Lower leg skin (tissue), 4 donors: ENCODE measurements at regions not wholly inside any gene's neighbourhood (a gene's known extent, or its start where the extent isn't known, plus 50 kb on each side); places are given as distances from the start of the nearest gene placed in this dataset.

Experiments used
- DNase-seq, 2 donors: peaks; one replicate each; pipeline ENCODE4 v3.0.0-alpha.2; 2019; ENCODE audit warnings: low spot score in 2 of 2
- H3K4me3 ChIP-seq: fragments of 200-600 bp; sonication (generic); 2 replicates; pipeline ENCODE4 v1.5.1; 2017; ENCODE audit warnings: mild to moderate bottlenecking, low read depth; ENCODE audit not compliant: poor library complexity, severe bottlenecking
- CTCF ChIP-seq, 3 donors: fragments of 450-650 bp; IDR thresholded peaks; one replicate each; pipeline ENCODE4 v1.5.1; 2016; ENCODE audit warnings: antibody characterized with exemption in 3 of 3, mild to moderate bottlenecking in 3 of 3, moderate library complexity in 2 of 3
- POLR2A ChIP-seq, 2 donors: fragments of 450-650 bp; IDR thresholded peaks; one replicate each; pipeline ENCODE4 v1.6.1; 2016 to 2017; ENCODE audit warnings: antibody characterized with exemption in 2 of 2, mild to moderate bottlenecking in 1 of 2, moderate library complexity in 1 of 2
- WGBS, 2 donors: methylation state at CpG; one replicate each; pipeline ENCODE4 v1.1.5; 2018; 5-methylcytosine and 5-hydroxymethylcytosine counted together
- intact Hi-C: fragments of 100-400 bp; cut with DNase I; formaldehyde crosslinking; loops from one replicate; pipeline ENCODE4 v1.15.0; 2023; ENCODE audit warnings: low total_unique reads

GRCh38 chr13:90388887-90389452 is 958.5 kb upstream of the MIR17HG start:
- H3K4me3 ChIP-seq, result no peak overlapping the region
- WGBS, 2 donors, result 67 to 69% methylated on average over 2 of the region's 2 CpGs
- intact Hi-C loops, result no loop called here
- no peak for DNase-seq
- TF ChIP-seq POLR2A (IDR thresholded peaks at IDR 0.05), result no peak
- TF ChIP-seq CTCF (IDR thresholded peaks at IDR 0.05), result no peak

DNA sequence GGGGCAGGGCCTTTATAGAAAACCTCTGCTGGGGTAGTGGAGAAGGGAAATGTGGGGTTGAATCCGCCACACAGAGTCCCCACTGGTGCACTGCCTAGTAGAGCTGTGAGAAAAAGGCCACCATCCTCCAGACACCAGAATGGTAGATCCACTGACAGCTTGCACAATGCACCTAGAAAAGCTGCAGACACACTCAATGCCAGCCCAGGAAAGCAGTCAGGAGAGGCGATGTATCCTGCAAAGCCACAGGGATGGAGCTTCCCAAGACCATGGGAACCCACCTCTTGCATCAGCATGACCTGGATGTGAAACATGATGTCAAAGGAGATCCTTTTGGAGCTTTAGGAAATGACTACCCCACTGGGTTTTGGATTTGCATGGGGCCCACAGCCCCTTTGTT is 958.0 kb upstream of the MIR17HG start:
- no peak overlapping the region for H3K4me3 ChIP-seq
- intact Hi-C loops, result no loop called here
- DNase-seq, result no peak
- WGBS, 2 donors, result 95 to 98% methylated on average over 2 of the region's 2 CpGs
- no peak for TF ChIP-seq POLR2A (IDR thresholded peaks at IDR 0.05)
- TF ChIP-seq CTCF (IDR thresholded peaks at IDR 0.05), result no peak

DNA sequence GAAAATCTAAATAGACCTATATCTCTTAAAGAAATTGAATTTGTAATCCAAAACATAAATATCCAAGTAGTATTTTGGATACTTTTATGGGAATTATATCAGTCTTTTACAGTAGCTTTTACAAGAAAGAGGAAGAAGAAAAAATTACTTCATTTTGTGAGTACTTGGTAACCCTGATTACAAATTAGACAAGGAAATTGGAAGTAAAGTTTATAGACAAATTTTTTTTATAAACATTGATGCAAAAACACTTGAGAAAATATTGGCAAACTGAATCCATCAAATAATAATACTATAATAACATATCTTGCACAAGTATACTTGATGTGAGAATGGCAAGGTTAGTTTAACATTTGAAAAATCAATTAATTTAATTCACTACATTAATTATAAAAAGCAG is 954.1 kb upstream of the MIR17HG start:
- TF ChIP-seq CTCF (IDR thresholded peaks at IDR 0.05) (no peak), POLR2A (IDR thresholded peaks at IDR 0.05) (no peak)

GRCh38 chr13:90395348-90395747 is 952.1 kb upstream of the MIR17HG start:
- intact Hi-C loops, result no loop called here

More for the DNA sequence above, 954.1 kb upstream of the MIR17HG start:
- intact Hi-C loops, result no loop called here
- H3K4me3 ChIP-seq, result no peak overlapping the region
- DNase-seq, result no peak

GRCh38 chr13:90395846-90396245 is 951.6 kb upstream of the MIR17HG start:
- intact Hi-C loops, result no loop called here
- H3K4me3 ChIP-seq, result no peak overlapping the region
- 89 to 91% methylated on average over 3 of the region's 3 CpGs for WGBS, 2 donors
- no peak for TF ChIP-seq POLR2A (IDR thresholded peaks at IDR 0.05)
- TF ChIP-seq CTCF (IDR thresholded peaks at IDR 0.05), result no peak
- DNase-seq, result no peak

More at GRCh38 chr13:90395348-90395747, 952.1 kb upstream of the MIR17HG start:
- H3K4me3 ChIP-seq, result no peak overlapping the region
- DNase-seq, result no peak
- TF ChIP-seq CTCF (IDR thresholded peaks at IDR 0.05) (no peak), POLR2A (IDR thresholded peaks at IDR 0.05) (no peak)

DNA sequence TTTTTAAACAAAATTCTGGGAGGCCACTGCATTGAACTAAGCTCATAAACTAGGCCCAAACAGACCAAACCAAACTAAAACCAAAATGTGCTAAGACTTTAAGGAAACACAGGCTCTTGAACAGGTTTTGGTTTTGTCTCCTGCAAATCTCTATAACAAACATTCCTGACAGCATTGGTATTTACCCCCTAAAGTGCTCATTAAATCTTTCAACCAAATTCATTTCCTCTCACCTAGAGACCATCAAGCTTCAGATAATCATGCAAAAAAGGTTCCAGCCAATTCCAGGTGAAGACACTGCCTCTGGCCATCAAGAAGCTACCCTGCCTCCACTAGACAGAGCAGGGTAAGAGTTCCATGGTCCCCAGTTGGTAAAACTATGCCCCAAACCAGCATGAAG is 951.2 kb upstream of the MIR17HG start:
- no peak overlapping the region for H3K4me3 ChIP-seq
- intact Hi-C loops, result no loop called here
- no peak for DNase-seq
- TF ChIP-seq CTCF (IDR thresholded peaks at IDR 0.05) (no peak), POLR2A (IDR thresholded peaks at IDR 0.05) (no peak)
